HepG2 (cell line): ENCODE measurements at regions not wholly inside any gene's neighbourhood (a gene's known extent, or its start where the extent isn't known, plus 50 kb on each side); places are given as distances from the start of the nearest gene placed in this dataset.

Experiments
- ATAC-seq: fragments of 200-7000 bp; cut with Tn5 transposase; 3 replicates; pipeline ENCODE4 v1.9.1; 2020; ENCODE audit warnings: mild to moderate bottlenecking, moderate library complexity
- BruUV-seq: library from RNA; stranded (reverse); fragments of 400-500 nt; replicated peaks from 2 replicates; lab custom pipeline; 2021; lab: Mats Ljungman, UMichigan
- CTCF ChIA-PET: fragments of 300-600 bp; formaldehyde crosslinking; extraction: SDS; loops from one replicate; lab custom pipeline; 2021; ENCODE audit warnings: low total read pairs, inconsistent platforms, low intra/inter-chr PET ratio; lab: Yijun Ruan, JAX
- POLR2A ChIA-PET: fragments of 350-600 bp; sonication (Branson Sonifier 250); formaldehyde crosslinking; loops from one replicate; lab custom pipeline; 2020; ENCODE audit warnings: antibody characterized with exemption, inconsistent platforms; lab: Yijun Ruan, JAX
- DNase-seq: peaks from one replicate; pipeline ENCODE4 v3.0.0-alpha.2; 2015; ENCODE audit warnings: low spot score
- FAIRE-seq: peaks from 3 replicates; lab custom pipeline; 2011; peaks lifted over from hg19 to GRCh38; lab: Jason Lieb, UNC
- H2AFZ ChIP-seq: one replicate; pipeline ENCODE4 v1.6.1; 2011; ENCODE audit warnings: low read length, inconsistent platforms
- H3K27ac ChIP-seq: fragments of 300-600 bp; 3 replicates; pipeline ENCODE4 v1.8.0; 2011; ENCODE audit warnings: mixed run types, mild to moderate bottlenecking, mixed read lengths, low read length, inconsistent platforms; ENCODE audit not compliant: insufficient read depth; ENCODE audit errors: extremely low read length
- H3K27me3 ChIP-seq, 2 experiments: fragments of 200-600 bp in 1 of 2; 2 replicates in 1 of 2; 3 replicates in 1 of 2; pipeline versions ENCODE4 v1.6.0 to v1.8.0; 2011; ENCODE audit warnings: low read length in 2 of 2, mild to moderate bottlenecking in 2 of 2, moderate library complexity in 2 of 2, inconsistent platforms in 1 of 2; ENCODE audit not compliant: insufficient read depth in 2 of 2, control insufficient read depth in 1 of 2
- H3K36me3 ChIP-seq, 2 experiments: fragments of 200-600 bp in 1 of 2; replicated peaks in 1 of 2; 2 replicates in 1 of 2; 3 replicates in 1 of 2; pipeline versions ENCODE4 v1.5.1 to v1.8.0; 2011; ENCODE audit warnings: low read length in 2 of 2, inconsistent platforms in 1 of 2; ENCODE audit not compliant: insufficient read depth in 2 of 2, control insufficient read depth in 1 of 2
- H3K4me1 ChIP-seq: 2 replicates; pipeline ENCODE4 v1.5.1; 2012; ENCODE audit warnings: low read length, inconsistent platforms; ENCODE audit not compliant: insufficient read depth
- H3K4me2 ChIP-seq: 2 replicates; pipeline ENCODE4 v1.6.0; 2011; ENCODE audit warnings: low read depth, low read length, inconsistent platforms
- H3K4me3 ChIP-seq, 3 experiments: fragments of 200-600 bp in 1 of 3; sonication (generic), shearing (Covaris generic) in 1 of 3; replicated peaks in 1 of 3; 2 replicates each; pipeline ENCODE4 v1.5.1; 2011 to 2016; ENCODE audit warnings: low read length in 3 of 3, inconsistent platforms in 2 of 3, low read depth in 2 of 3, mild to moderate bottlenecking in 2 of 3, control low read depth in 1 of 3, mixed read lengths in 1 of 3; ENCODE audit not compliant: insufficient read depth in 1 of 3
- H3K79me2 ChIP-seq: one replicate; pipeline ENCODE4 v1.6.1; 2011; ENCODE audit warnings: low read length, inconsistent platforms; ENCODE audit not compliant: insufficient read depth
- H3K9ac ChIP-seq: 2 replicates; pipeline ENCODE4 v1.6.0; 2011; ENCODE audit warnings: mild to moderate bottlenecking, low read depth, low read length, inconsistent platforms; ENCODE audit not compliant: insufficient read depth
- H3K9me3 ChIP-seq: 2 replicates; pipeline ENCODE4 v1.5.1; 2012; ENCODE audit warnings: mild to moderate bottlenecking, low read length
- H4K20me1 ChIP-seq: 2 replicates; pipeline ENCODE4 v1.6.0; 2011; ENCODE audit warnings: inconsistent platforms, mild to moderate bottlenecking, low read length, moderate library complexity; ENCODE audit not compliant: insufficient read depth
- BCLAF1 ChIP-seq: fragments of 450-650 bp; IDR thresholded peaks from 2 replicates; pipeline ENCODE4 v1.6.1; 2017; ENCODE audit warnings: mild to moderate bottlenecking
- CCDC6 ChIP-seq: sonication (generic); formaldehyde crosslinking; IDR thresholded peaks from 2 replicates; pipeline ENCODE4 v1.8.1; 2022; ENCODE audit warnings: mild to moderate bottlenecking, missing genetic modification reagents, moderate library complexity
- ELF3 ChIP-seq: IDR thresholded peaks from 2 replicates; pipeline ENCODE4 v1.6.1; 2016; ENCODE audit warnings: missing genetic modification reagents, missing compliant biosample characterization
- EP300 ChIP-seq, 3 experiments: sonication (generic) in 1 of 3; formaldehyde crosslinking in 1 of 3; IDR thresholded peaks; 2 replicates each; pipeline versions ENCODE4 v1.5.1 to v1.6.1; 2011 to 2020; ENCODE audit warnings: low read depth in 2 of 3, low read length in 2 of 3, borderline replicate concordance in 1 of 3, improper control_type of control experiment in 1 of 3, mild to moderate bottlenecking in 1 of 3, missing genetic modification reagents in 1 of 3, moderate library complexity in 1 of 3
- HNF4G ChIP-seq, 2 experiments: sonication (generic) in 1 of 2; formaldehyde crosslinking in 1 of 2; IDR thresholded peaks; 2 replicates each; pipeline versions ENCODE4 v1.4.0 to v1.6.1; 2011 to 2020; ENCODE audit warnings: borderline replicate concordance in 2 of 2, low read depth in 2 of 2, mild to moderate bottlenecking in 2 of 2, low read length in 1 of 2, missing genetic modification reagents in 1 of 2, moderate library complexity in 1 of 2
- IRF9 ChIP-seq: sonication (generic); formaldehyde crosslinking; IDR thresholded peaks from 2 replicates; pipeline ENCODE4 v1.8.0; 2022; ENCODE audit warnings: missing genetic modification reagents, mild to moderate bottlenecking, borderline replicate concordance
- MEIS2 ChIP-seq: sonication (generic); formaldehyde crosslinking; IDR thresholded peaks from 2 replicates; pipeline ENCODE4 v1.9.0; 2021; ENCODE audit warnings: mild to moderate bottlenecking, missing genetic modification reagents
- TBP ChIP-seq: sonication (generic); formaldehyde crosslinking; IDR thresholded peaks from 2 replicates; pipeline ENCODE4 v1.5.0; 2020; ENCODE audit warnings: missing genetic modification reagents
- THRA ChIP-seq: sonication (generic); formaldehyde crosslinking; IDR thresholded peaks from 2 replicates; pipeline ENCODE4 v1.4.0; 2020; ENCODE audit warnings: missing genetic modification reagents, borderline replicate concordance
- ZNF101 ChIP-seq: sonication (generic); formaldehyde crosslinking; IDR thresholded peaks from 2 replicates; pipeline ENCODE4 v1.4.0; 2020; ENCODE audit warnings: mild to moderate bottlenecking, low read depth, missing genetic modification reagents, borderline replicate concordance
- ZNF30 ChIP-seq: sonication (generic); formaldehyde crosslinking; IDR thresholded peaks from 2 replicates; pipeline ENCODE4 v1.5.0; 2020; ENCODE audit warnings: mild to moderate bottlenecking, missing genetic modification reagents
- ZNF430 ChIP-seq: sonication (generic); formaldehyde crosslinking; IDR thresholded peaks from 2 replicates; pipeline ENCODE4 v1.9.0; 2021; ENCODE audit warnings: mild to moderate bottlenecking, missing genetic modification reagents
- WGBS: methylation state at CpG from one replicate; pipeline ENCODE4 v1.1.6; 2017; ENCODE audit warnings: low lambda C conversion rate; 5-methylcytosine and 5-hydroxymethylcytosine counted together
- in situ Hi-C: cut with HindIII; loops from 2 replicates; pipeline ENCODE4 v1.10.0; 2017; ENCODE audit warnings: low pct_unique_long_range_greater_than_20kb; ENCODE audit not compliant: extremely low pct_ligation_motif_present
- intact Hi-C: fragments of 100-400 bp; cut with micrococcal nuclease; formaldehyde crosslinking; loops from one replicate; pipeline ENCODE4 v1.10.0; 2022; ENCODE audit not compliant: unreplicated experiment

GRCh38 chr3:25354071-25354470, 74.0 kb upstream of the RARB start (continued):
- TF ChIP-seq ZNF101 (CRISPR knock-in tag) (no peak), ELF3 (CRISPR knock-in tag) (no peak)
- TF ChIP-seq, all 625 proteins: peak for 0

- DNase-seq (no peak), ATAC-seq (no peak), FAIRE-seq (no peak)
- Histone ChIP-seq H3K79me2 (no peaks in the 10 kb centered on the region), H3K4me1 (no peaks in the 10 kb centered on the region), H3K27me3 (no peaks in the 10 kb centered on the region), H2AFZ (no peak overlapping the region), H3K4me3 (no peak overlapping the region), H3K27ac (no peak overlapping the region), H3K9me3 (no peaks in the 10 kb centered on the region), H3K36me3 (no peaks in the 10 kb centered on the region), H4K20me1 (no peaks in the 10 kb centered on the region), H3K9ac (no peak overlapping the region), H3K4me2 (no peak overlapping the region)
- in situ Hi-C loops (no loop called here), intact Hi-C loops (no loop called here)
- 0% methylated on average over 4 of the region's 4 CpGs for WGBS
- ChIA-PET POLR2A (no interaction called here), CTCF (no interaction called here)
- no TSS peak for BruUV-seq
- TF ChIP-seq HNF4G (IDR thresholded peaks at IDR 0.05; ENCODE audit: borderline replicate concordance, low read depth, low read length) (no peak), HNF4G (CRISPR knock-in tag; IDR thresholded peaks at IDR 0.05; ENCODE audit: borderline replicate concordance, low read depth) (no peak), EP300 (IDR thresholded peaks at IDR 0.05; ENCODE audit: low read depth in 2 of 2, low read length in 2 of 2) (no peak), EP300 (CRISPR knock-in tag; IDR thresholded peaks at IDR 0.05; ENCODE audit: borderline replicate concordance) (no peak), TBP (CRISPR knock-in tag) (no peak), ZNF430 (CRISPR knock-in tag) (no peak), MEIS2 (CRISPR knock-in tag) (no peak), BCLAF1 (no peak), IRF9 (CRISPR knock-in tag) (no peak), ZNF30 (no peak), THRA (no peak), CCDC6 (CRISPR knock-in tag) (no peak)
These were observed 72.8 kb upstream of the RARB start for GRCh38 chr3:25355034-25355885.
